ENCODE measurements at regions not wholly inside any gene's neighbourhood (a gene's known extent, or its start where the extent isn't known, plus 50 kb on each side); places are given as distances from the start of the nearest gene placed in this dataset.

DNA sequence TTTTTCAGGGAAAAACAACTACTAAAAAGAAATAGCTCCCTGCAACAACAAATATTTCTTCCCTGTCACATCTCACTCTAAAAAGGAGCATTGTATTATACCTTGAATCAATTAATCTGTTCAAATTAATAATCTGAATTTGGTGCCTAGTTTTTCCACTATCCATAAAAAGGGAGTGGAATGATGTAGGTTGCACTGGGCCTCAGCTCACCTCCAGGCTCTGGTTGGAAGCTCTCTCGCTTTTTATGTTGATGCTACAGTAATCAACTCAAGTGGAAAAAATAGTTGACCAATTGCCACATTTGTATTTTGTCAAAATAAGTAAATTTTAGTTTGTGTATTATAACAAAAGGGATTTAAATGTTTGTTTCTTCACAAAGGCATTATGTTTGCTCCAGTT is 126.1 kb downstream of the MAD2L1 start:
- TF ChIP-seq, protein P1, sequence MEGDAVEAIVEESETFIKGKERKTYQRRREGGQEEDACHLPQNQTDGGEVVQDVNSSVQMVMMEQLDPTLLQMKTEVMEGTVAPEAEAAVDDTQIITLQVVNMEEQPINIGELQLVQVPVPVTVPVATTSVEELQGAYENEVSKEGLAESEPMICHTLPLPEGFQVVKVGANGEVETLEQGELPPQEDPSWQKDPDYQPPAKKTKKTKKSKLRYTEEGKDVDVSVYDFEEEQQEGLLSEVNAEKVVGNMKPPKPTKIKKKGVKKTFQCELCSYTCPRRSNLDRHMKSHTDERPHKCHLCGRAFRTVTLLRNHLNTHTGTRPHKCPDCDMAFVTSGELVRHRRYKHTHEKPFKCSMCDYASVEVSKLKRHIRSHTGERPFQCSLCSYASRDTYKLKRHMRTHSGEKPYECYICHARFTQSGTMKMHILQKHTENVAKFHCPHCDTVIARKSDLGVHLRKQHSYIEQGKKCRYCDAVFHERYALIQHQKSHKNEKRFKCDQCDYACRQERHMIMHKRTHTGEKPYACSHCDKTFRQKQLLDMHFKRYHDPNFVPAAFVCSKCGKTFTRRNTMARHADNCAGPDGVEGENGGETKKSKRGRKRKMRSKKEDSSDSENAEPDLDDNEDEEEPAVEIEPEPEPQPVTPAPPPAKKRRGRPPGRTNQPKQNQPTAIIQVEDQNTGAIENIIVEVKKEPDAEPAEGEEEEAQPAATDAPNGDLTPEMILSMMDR (conservative IDR thresholded peaks at IDR 0.05 in 1 of 2, IDR thresholded peaks at IDR 0.05 in 1 of 2; ENCODE audit: low read depth in 1 of 2, low read length in 2 of 2) = no peak
- no peak for TF ChIP-seq EZH2 (IDR thresholded peaks at IDR 0.05; ENCODE audit: low read length, missing control alignments)

Data from fibroblast of lung (primary cell).